Erythroblast (primary cell): ENCODE measurements at regions not wholly inside any gene's neighbourhood (a gene's known extent, or its start where the extent isn't known, plus 50 kb on each side); places are given as distances from the start of the nearest gene placed in this dataset.

Experiments
- GATA1 ChIP-seq: IDR thresholded peaks from 2 replicates; pipeline ENCODE4 v1.6.1; 2011; ENCODE audit warnings: low read depth, mild to moderate bottlenecking, control low read depth, low read length, moderate library complexity
- POLR2A ChIP-seq: IDR thresholded peaks from 2 replicates; pipeline ENCODE4 v1.6.1; 2011; ENCODE audit warnings: mild to moderate bottlenecking, low read length

DNA sequence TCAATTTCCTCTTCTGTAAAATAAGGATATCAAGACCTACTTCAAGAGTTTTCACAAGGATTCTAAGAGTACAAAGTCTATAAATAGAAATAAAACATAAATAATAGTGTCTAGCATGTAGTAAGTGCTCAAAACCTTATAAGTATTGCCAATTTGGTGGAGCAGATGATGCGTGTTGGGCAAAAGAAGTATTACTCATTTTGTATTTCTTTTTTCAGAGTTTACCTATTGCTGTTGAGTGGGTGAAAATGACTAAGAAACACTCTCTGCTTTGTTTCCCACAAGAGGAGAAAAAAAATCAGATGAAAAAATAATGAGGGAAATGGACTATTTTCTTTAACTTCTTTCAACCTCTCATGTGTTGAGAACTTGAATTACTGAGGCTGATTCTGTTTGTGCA, 103.3 kb upstream of the KCNK2 start:
- no peak for TF ChIP-seq POLR2A
- no peak for TF ChIP-seq GATA1
